BLaER1 treated with 17β-estradiol and CSF1 and Interleukin-3, amounts not matched to agents 10 nM and 100 nM (cell line): ENCODE measurements at regions not wholly inside any gene's neighbourhood (a gene's known extent, or its start where the extent isn't known, plus 50 kb on each side); places are given as distances from the start of the nearest gene placed in this dataset.

ENCODE experiments used
- H3K27ac ChIP-seq, 11 experiments: shearing (Covaris generic); formaldehyde crosslinking; 2 replicates each; pipeline ENCODE4 v1.8.1; 2022
- H3K27me3 ChIP-seq, 11 experiments: shearing (Covaris generic); formaldehyde crosslinking; 2 replicates each; pipeline ENCODE4 v1.8.1; 2022
- H3K36me3 ChIP-seq, 11 experiments: shearing (Covaris generic); formaldehyde crosslinking; 2 replicates each; pipeline ENCODE4 v1.8.1; 2022
- H3K4me1 ChIP-seq, 10 experiments: shearing (Covaris generic); formaldehyde crosslinking; 2 replicates each; pipeline ENCODE4 v1.8.1; 2022
- H3K4me2 ChIP-seq, 11 experiments: shearing (Covaris generic); formaldehyde crosslinking; 2 replicates each; pipeline ENCODE4 v1.8.1; 2022
- H3K4me3 ChIP-seq, 10 experiments: shearing (Covaris generic); formaldehyde crosslinking; 2 replicates each; pipeline ENCODE4 v1.8.1; 2022
- H3K9ac ChIP-seq, 11 experiments: shearing (Covaris generic); formaldehyde crosslinking; 2 replicates each; pipeline ENCODE4 v1.8.1; 2022
- H3K9me3 ChIP-seq, 11 experiments: shearing (Covaris generic); formaldehyde crosslinking; replicated peaks in 1 of 11; 2 replicates each; pipeline ENCODE4 v1.8.1; 2022
- H4K20me1 ChIP-seq, 11 experiments: shearing (Covaris generic); formaldehyde crosslinking; 2 replicates each; pipeline ENCODE4 v1.8.1; 2022
- Cebpa-rat ChIP-seq, 11 experiments: shearing (Covaris generic); IDR thresholded peaks; 2 replicates each; pipeline ENCODE4 v1.8.1; 2022

- no peak for TF ChIP-seq Cebpa-rat (IDR thresholded peaks at IDR 0.05)
- Histone ChIP-seq H3K27me3 (no peaks in the 10 kb centered on the region), H3K36me3 (no peaks in the 10 kb centered on the region), H3K9me3 (no peaks in the 10 kb centered on the region), H3K4me1 (no peaks in the 10 kb centered on the region), H3K27ac (no peak overlapping the region), H3K9ac (no peak overlapping the region), H3K4me2 (no peak overlapping the region), H3K4me3 (no peak overlapping the region), H4K20me1 (no peaks in the 10 kb centered on the region)
These were observed 302.2 kb downstream of the DIRAS2 start for GRCh38 chr9:90340421-90340820.

- H3K4me3 ChIP-seq, result no peak overlapping the region
- TF ChIP-seq Cebpa-rat (IDR thresholded peaks at IDR 0.05), result no peak
- no peak overlapping the region for H3K4me2 ChIP-seq
- no peaks in the 10 kb centered on the region for H3K27me3 ChIP-seq
- H3K4me1 ChIP-seq, result no peaks in the 10 kb centered on the region
- no peaks in the 10 kb centered on the region for H3K36me3 ChIP-seq
- H3K27ac ChIP-seq, result no peak overlapping the region
- no peaks in the 10 kb centered on the region for H3K9me3 ChIP-seq
- no peaks in the 10 kb centered on the region for H4K20me1 ChIP-seq
- no peak overlapping the region for H3K9ac ChIP-seq
These were observed 300.0 kb downstream of the DIRAS2 start for GRCh38 chr9:90342607-90343006.

GRCh38 chr9:90343366-90343765 is 299.3 kb downstream of the DIRAS2 start:
- Histone ChIP-seq H3K9ac (no peak overlapping the region), H4K20me1 (no peaks in the 10 kb centered on the region), H3K36me3 (no peaks in the 10 kb centered on the region), H3K4me1 (no peaks in the 10 kb centered on the region), H3K27ac (no peak overlapping the region), H3K9me3 (no peaks in the 10 kb centered on the region), H3K4me3 (no peak overlapping the region), H3K4me2 (no peak overlapping the region), H3K27me3 (no peaks in the 10 kb centered on the region)
- no peak for TF ChIP-seq Cebpa-rat (IDR thresholded peaks at IDR 0.05)

- TF ChIP-seq Cebpa-rat (IDR thresholded peaks at IDR 0.05), result no peak
- no peak overlapping the region for H3K27ac ChIP-seq
- H4K20me1 ChIP-seq, result no peaks in the 10 kb centered on the region
- H3K4me3 ChIP-seq, result no peak overlapping the region
- no peaks in the 10 kb centered on the region for H3K27me3 ChIP-seq
- H3K36me3 ChIP-seq, result no peaks in the 10 kb centered on the region
- H3K4me1 ChIP-seq, result no peaks in the 10 kb centered on the region
- no peak overlapping the region for H3K4me2 ChIP-seq
- no peaks in the 10 kb centered on the region for H3K9me3 ChIP-seq
- no peak overlapping the region for H3K9ac ChIP-seq
These were observed 298.6 kb downstream of the DIRAS2 start for GRCh38 chr9:90343991-90344390.

GRCh38 chr9:90365666-90366065 is 277.0 kb downstream of the DIRAS2 start:
- no peaks in the 10 kb centered on the region for H4K20me1 ChIP-seq
- TF ChIP-seq Cebpa-rat (IDR thresholded peaks at IDR 0.05), result no peak
- no peaks in the 10 kb centered on the region for H3K36me3 ChIP-seq

GRCh38 chr9:90368241-90368640 is 274.4 kb downstream of the DIRAS2 start:
- H3K4me1 ChIP-seq, result no peaks in the 10 kb centered on the region
- H3K4me3 ChIP-seq, result no peak overlapping the region
- no peaks in the 10 kb centered on the region for H3K27me3 ChIP-seq
- H3K9ac ChIP-seq, result no peak overlapping the region
- TF ChIP-seq Cebpa-rat (IDR thresholded peaks at IDR 0.05), result no peak
- H4K20me1 ChIP-seq, result no peaks in the 10 kb centered on the region
- no peak overlapping the region for H3K27ac ChIP-seq
- no peak overlapping the region for H3K4me2 ChIP-seq
- no peaks in the 10 kb centered on the region for H3K36me3 ChIP-seq
- H3K9me3 ChIP-seq, result no peaks in the 10 kb centered on the region

More at GRCh38 chr9:90365666-90366065, 277.0 kb downstream of the DIRAS2 start:
- no peak overlapping the region for H3K9ac ChIP-seq
- H3K27ac ChIP-seq, result no peak overlapping the region
- no peak overlapping the region for H3K4me2 ChIP-seq
- no peaks in the 10 kb centered on the region for H3K4me1 ChIP-seq
- no peaks in the 10 kb centered on the region for H3K27me3 ChIP-seq
- H3K4me3 ChIP-seq, result no peak overlapping the region
- no peaks in the 10 kb centered on the region for H3K9me3 ChIP-seq

GRCh38 chr9:90368928-90369327 is 273.7 kb downstream of the DIRAS2 start:
- Histone ChIP-seq H4K20me1 (no peaks in the 10 kb centered on the region), H3K4me2 (no peak overlapping the region), H3K9me3 (no peaks in the 10 kb centered on the region), H3K36me3 (no peaks in the 10 kb centered on the region), H3K9ac (no peak overlapping the region), H3K27ac (no peak overlapping the region), H3K27me3 (no peaks in the 10 kb centered on the region), H3K4me3 (no peak overlapping the region), H3K4me1 (no peaks in the 10 kb centered on the region)
- TF ChIP-seq Cebpa-rat (IDR thresholded peaks at IDR 0.05), result no peak

GRCh38 chr9:90379771-90380170 is 262.9 kb downstream of the DIRAS2 start:
- Histone ChIP-seq H3K9ac (no peak overlapping the region), H3K9me3 (no peaks in the 10 kb centered on the region), H3K4me2 (no peak overlapping the region), H3K4me1 (no peaks in the 10 kb centered on the region), H4K20me1 (no peaks in the 10 kb centered on the region), H3K27ac (no peak overlapping the region), H3K4me3 (no peak overlapping the region), H3K27me3 (no peaks in the 10 kb centered on the region), H3K36me3 (no peaks in the 10 kb centered on the region)
- TF ChIP-seq Cebpa-rat (IDR thresholded peaks at IDR 0.05), result no peak

- H3K9ac ChIP-seq, result no peak overlapping the region
- no peaks in the 10 kb centered on the region for H4K20me1 ChIP-seq
- no peak for TF ChIP-seq Cebpa-rat (IDR thresholded peaks at IDR 0.05)
- H3K27ac ChIP-seq, result no peak overlapping the region
- no peak overlapping the region for H3K4me2 ChIP-seq
- no peaks in the 10 kb centered on the region for H3K36me3 ChIP-seq
- H3K4me3 ChIP-seq, result no peak overlapping the region
- H3K4me1 ChIP-seq, result no peaks in the 10 kb centered on the region
- H3K27me3 ChIP-seq, result no peaks in the 10 kb centered on the region
- no peaks in the 10 kb centered on the region for H3K9me3 ChIP-seq
These were observed 257.5 kb downstream of the DIRAS2 start for GRCh38 chr9:90385146-90385545.

- no peak overlapping the region for H3K9ac ChIP-seq
- no peak overlapping the region for H3K4me2 ChIP-seq
- no peaks in the 10 kb centered on the region for H3K27me3 ChIP-seq
- H3K4me1 ChIP-seq, result no peaks in the 10 kb centered on the region
- H3K4me3 ChIP-seq, result no peak overlapping the region
- H4K20me1 ChIP-seq, result no peaks in the 10 kb centered on the region
- no peak overlapping the region for H3K27ac ChIP-seq
- no peaks in the 10 kb centered on the region for H3K36me3 ChIP-seq
- no peak for TF ChIP-seq Cebpa-rat (IDR thresholded peaks at IDR 0.05)
- H3K9me3 ChIP-seq, result no peaks in the 10 kb centered on the region
These were observed 249.1 kb downstream of the DIRAS2 start for GRCh38 chr9:90393365-90394152.
